WI38 (cell line): ENCODE measurements at regions not wholly inside any gene's neighbourhood (a gene's known extent, or its start where the extent isn't known, plus 50 kb on each side); places are given as distances from the start of the nearest gene placed in this dataset.
"Not testable (repeated sequence)": the region's sequence is repeated elsewhere in the genome, so short reads cannot be mapped to it uniquely, and the experiment has no call there.

Experiments
- H3K4me3 ChIP-seq: 2 replicates; pipeline ENCODE4 v1.5.1; 2011; ENCODE audit warnings: low read depth, mild to moderate bottlenecking, control low read depth, low read length
- CTCF ChIP-seq: IDR thresholded peaks from 2 replicates; pipeline ENCODE4 v1.5.1; 2012; ENCODE audit warnings: low read depth, mild to moderate bottlenecking, control low read depth, low read length

DNA sequence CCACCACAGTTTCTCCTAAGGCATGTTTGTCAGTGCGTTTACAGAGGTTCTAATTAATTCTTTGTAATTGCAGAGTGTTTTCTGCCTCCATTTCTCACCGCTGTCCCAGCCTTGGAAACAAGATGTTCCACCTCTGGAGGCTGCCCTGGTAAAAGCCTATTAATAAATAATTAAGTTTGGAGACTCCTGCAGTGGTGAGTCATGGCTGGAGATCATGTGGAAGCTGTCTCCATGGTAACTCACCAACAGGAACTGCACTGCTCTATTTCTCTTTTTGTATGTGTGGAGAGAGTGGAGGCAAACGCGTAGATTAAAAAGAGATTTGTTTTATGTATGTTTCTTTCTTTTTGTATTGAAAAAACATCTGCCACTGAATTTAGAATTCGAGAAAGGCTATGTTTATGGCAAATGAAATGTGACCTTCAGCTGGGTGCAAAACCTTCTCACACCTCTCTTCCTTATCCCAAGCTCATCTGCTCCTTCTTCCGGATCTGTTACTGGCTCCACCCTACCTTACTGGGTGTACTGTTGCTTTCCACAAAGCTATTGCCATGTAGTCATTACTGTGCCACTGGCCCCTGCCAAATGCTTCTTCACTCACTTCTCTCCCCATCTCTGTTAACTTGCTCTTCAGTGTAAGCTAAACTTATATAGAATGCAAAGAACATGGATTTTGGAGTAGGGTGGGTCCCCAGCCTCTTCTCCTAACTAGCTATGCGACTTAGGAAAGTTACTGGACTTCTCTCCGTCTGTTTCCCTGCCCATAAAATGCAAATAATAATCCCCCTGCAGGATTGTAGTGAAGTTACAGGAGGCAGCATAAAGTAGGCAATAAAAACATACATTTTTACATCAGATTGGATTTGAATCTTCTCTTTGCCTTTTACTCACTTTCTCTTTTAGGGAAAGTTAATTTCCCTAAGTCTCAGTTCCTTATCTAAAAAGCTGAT is 778.5 kb downstream of the NTRK3 start:
- no peak for TF ChIP-seq CTCF
- H3K4me3 ChIP-seq, result no peak overlapping the region

DNA sequence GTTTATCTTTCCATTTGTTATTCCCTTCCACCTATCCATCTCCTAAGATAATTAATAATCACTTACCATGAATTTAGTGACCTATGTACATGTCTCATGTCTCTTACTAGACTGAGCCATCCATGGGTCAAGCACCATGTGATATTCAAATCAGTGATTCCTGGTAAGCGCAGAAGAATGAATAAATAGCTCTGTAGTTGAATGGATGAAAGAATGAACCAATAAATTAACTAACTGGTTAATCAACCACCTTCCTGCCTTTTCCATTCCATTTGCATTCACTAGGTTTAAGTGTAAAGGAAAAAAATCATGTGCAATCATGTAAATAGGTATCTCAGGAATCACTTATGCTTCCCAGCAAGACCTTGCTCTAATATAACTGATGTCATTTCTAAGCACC is 779.5 kb downstream of the NTRK3 start:
- H3K4me3 ChIP-seq, result no peak overlapping the region
- no peak for TF ChIP-seq CTCF

DNA sequence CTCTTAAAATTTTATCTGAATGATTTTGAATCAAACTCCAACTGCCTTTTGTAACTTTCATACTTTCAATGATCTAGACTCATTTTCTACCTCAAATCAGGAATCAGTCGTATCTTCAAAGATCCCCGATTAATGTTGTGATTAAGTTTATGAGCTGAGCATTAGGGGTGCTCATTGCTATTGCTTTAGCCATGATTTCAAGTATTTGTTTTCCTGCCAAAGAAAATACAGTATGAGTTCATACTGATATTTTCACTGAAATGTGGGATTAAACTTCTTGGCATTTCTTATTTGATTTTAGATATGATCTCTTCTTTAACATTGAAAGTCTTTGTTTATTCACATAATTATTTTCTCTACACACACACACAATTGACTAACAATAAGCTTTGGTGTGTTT is 785.6 kb downstream of the NTRK3 start:
- TF ChIP-seq CTCF, result no peak
- no peak overlapping the region for H3K4me3 ChIP-seq

DNA sequence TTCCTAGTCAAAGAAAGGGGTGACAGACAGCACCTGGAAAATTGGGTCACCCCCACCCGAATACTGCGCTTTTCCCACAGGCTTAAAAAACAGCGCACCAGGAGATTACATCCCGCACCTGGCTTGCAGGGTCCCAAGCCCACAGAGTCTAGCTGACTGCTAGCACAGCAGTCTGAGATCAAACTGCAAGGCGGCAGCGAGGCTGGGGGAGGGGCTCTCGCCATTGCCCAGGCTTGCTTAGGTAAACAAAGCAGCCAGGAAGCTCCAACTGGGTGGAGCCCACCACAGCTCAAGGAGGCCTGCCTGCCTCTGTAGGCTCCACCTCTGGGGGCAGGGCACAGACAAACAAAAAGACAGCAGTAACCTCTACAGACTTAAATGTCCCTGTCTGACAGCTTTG is 792.6 kb downstream of the NTRK3 start:
- not testable (repeated sequence) for H3K4me3 ChIP-seq

GRCh38 chr15:87461631-87462030 is 794.9 kb downstream of the NTRK3 start:
- TF ChIP-seq CTCF, result no peak
- H3K4me3 ChIP-seq, result no peak overlapping the region

DNA sequence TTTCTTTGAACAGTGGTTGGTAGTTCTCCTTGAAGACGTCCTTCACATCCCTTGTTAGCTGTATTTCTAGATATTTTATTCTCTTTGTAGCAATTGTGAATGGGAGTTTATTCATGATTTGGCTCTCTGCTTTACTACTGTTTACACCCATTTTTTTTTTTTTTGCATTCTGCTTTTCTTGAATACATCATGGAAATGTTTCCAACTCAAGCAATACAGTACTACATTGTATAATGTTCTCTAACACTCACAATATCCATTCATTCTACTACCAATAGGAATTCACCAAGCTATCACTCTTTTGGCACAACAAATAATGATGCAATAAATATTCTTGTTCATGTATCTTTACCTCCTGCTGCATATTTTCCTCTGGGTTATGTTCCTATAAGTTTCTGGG is 801.7 kb downstream of the NTRK3 start:
- TF ChIP-seq CTCF, result no peak
- no peak overlapping the region for H3K4me3 ChIP-seq

- H3K4me3 ChIP-seq, result no peak overlapping the region
- TF ChIP-seq CTCF, result no peak
These were observed 806.2 kb downstream of the NTRK3 start for GRCh38 chr15:87450314-87450713.

- H3K4me3 ChIP-seq, result no peak overlapping the region
- TF ChIP-seq CTCF, result no peak
These were observed 817.4 kb downstream of the NTRK3 start for GRCh38 chr15:87439090-87439489.
